Liver (tissue), 7 donors: ENCODE measurements at regions not wholly inside any gene's neighbourhood (a gene's known extent, or its start where the extent isn't known, plus 50 kb on each side); places are given as distances from the start of the nearest gene placed in this dataset.

Experiments
- DNase-seq: peaks from one replicate; pipeline ENCODE4 v3.0.0-alpha.2; 2017; ENCODE audit warnings: low spot score
- H3K27ac ChIP-seq, 2 donors: one replicate each; pipeline ENCODE4 v1.7.0; 2013; ENCODE audit warnings: inconsistent platforms in 2 of 2, low read length in 2 of 2, control low read depth in 1 of 2, low read depth in 1 of 2, mild to moderate bottlenecking in 1 of 2
- H3K27me3 ChIP-seq, 4 donors: one replicate each; pipeline versions ENCODE4 v1.6.1 to v1.7.0; 2013; ENCODE audit warnings: low read length in 3 of 4, inconsistent platforms in 1 of 4, mild to moderate bottlenecking in 1 of 4, moderate library complexity in 1 of 4; ENCODE audit not compliant: control insufficient read depth in 4 of 4, insufficient read depth in 4 of 4
- H3K36me3 ChIP-seq, 4 donors: one replicate each; pipeline versions ENCODE4 v1.6.1 to v1.7.0; 2013; ENCODE audit warnings: low read length in 3 of 4, mild to moderate bottlenecking in 3 of 4, low read depth in 1 of 4, moderate library complexity in 1 of 4; ENCODE audit not compliant: control insufficient read depth in 4 of 4, insufficient read depth in 3 of 4
- H3K4me1 ChIP-seq, 4 donors: one replicate each; pipeline versions ENCODE4 v1.6.1 to v1.7.0; 2013; ENCODE audit warnings: low read length in 3 of 4, mild to moderate bottlenecking in 3 of 4, moderate library complexity in 1 of 4; ENCODE audit not compliant: control insufficient read depth in 4 of 4, insufficient read depth in 4 of 4
- H3K4me3 ChIP-seq, 3 donors: one replicate each; pipeline versions ENCODE4 v1.6.1 to v1.7.0; 2013; ENCODE audit warnings: low read length in 3 of 3, control low read depth in 1 of 3, low read depth in 1 of 3, mild to moderate bottlenecking in 1 of 3
- H3K9ac ChIP-seq, 2 donors: one replicate each; pipeline ENCODE4 v1.7.0; 2013; ENCODE audit warnings: low read length in 2 of 2, mild to moderate bottlenecking in 2 of 2, moderate library complexity in 2 of 2, control low read depth in 1 of 2, low read depth in 1 of 2
- H3K9me3 ChIP-seq, 4 donors: one replicate each; pipeline versions ENCODE4 v1.6.1 to v1.7.0; 2013; ENCODE audit warnings: low read length in 3 of 4; ENCODE audit not compliant: control insufficient read depth in 4 of 4
- FOXA1 ChIP-seq: IDR thresholded peaks from 2 replicates; pipeline ENCODE4 v1.6.1; 2016; ENCODE audit warnings: antibody characterized with exemption
- FOXA2 ChIP-seq: IDR thresholded peaks from 2 replicates; pipeline ENCODE4 v1.6.1; 2016; ENCODE audit warnings: antibody characterized with exemption
- GABPA ChIP-seq, 2 donors: IDR thresholded peaks in 1 of 2; conservative IDR thresholded peaks in 1 of 2; 2 replicates each; pipeline ENCODE4 v1.6.1; 2016; ENCODE audit warnings: antibody characterized with exemption in 2 of 2, mild to moderate bottlenecking in 1 of 2, moderate library complexity in 1 of 2
- HNF4A ChIP-seq, 2 donors: conservative IDR thresholded peaks; 2 replicates each; pipeline ENCODE4 v1.6.1; 2016; ENCODE audit warnings: antibody characterized with exemption in 2 of 2, mild to moderate bottlenecking in 2 of 2
- JUND ChIP-seq, 2 donors: IDR thresholded peaks; 2 replicates each; pipeline ENCODE4 v1.6.1; 2016; ENCODE audit warnings: antibody characterized with exemption in 2 of 2
- MAX ChIP-seq: IDR thresholded peaks from 2 replicates; pipeline ENCODE4 v1.6.1; 2016; ENCODE audit warnings: antibody characterized with exemption
- NR2F2 ChIP-seq: IDR thresholded peaks from 2 replicates; pipeline ENCODE4 v1.6.1; 2016; ENCODE audit warnings: antibody characterized with exemption
- RAD21 ChIP-seq, 2 donors: IDR thresholded peaks; 2 replicates each; pipeline ENCODE4 v1.6.1; 2016; ENCODE audit warnings: antibody characterized with exemption in 2 of 2, mild to moderate bottlenecking in 2 of 2
- RXRA ChIP-seq, 2 donors: IDR thresholded peaks; 2 replicates each; pipeline ENCODE4 v1.6.1; 2017 to 2018; ENCODE audit warnings: antibody characterized with exemption in 2 of 2, mild to moderate bottlenecking in 1 of 2
- SP1 ChIP-seq: IDR thresholded peaks from 2 replicates; pipeline ENCODE4 v1.6.1; 2018; ENCODE audit warnings: antibody characterized with exemption, mild to moderate bottlenecking
- YY1 ChIP-seq: IDR thresholded peaks from 2 replicates; pipeline ENCODE4 v1.6.1; 2016; ENCODE audit warnings: antibody characterized with exemption, mild to moderate bottlenecking
- WGBS: extraction: QIAGEN DNeasy Blood & Tissue Kit; methylation state at CpG from one replicate; pipeline ENCODE4 v1.1.7; 2013; 5-methylcytosine and 5-hydroxymethylcytosine counted together
- TF ChIP-seq, protein P1 (sequence below): IDR thresholded peaks from 2 replicates; pipeline ENCODE4 v1.6.1; 2016; ENCODE audit warnings: antibody characterized with exemption
- TF ChIP-seq, protein P2 (sequence below): IDR thresholded peaks from 2 replicates; pipeline ENCODE4 v1.6.1; 2016; ENCODE audit warnings: antibody characterized with exemption, mild to moderate bottlenecking
- donor health status: healthy.
- donor health status: healthy.
- donor health status: healthy.
- donor health status: healthy.

- H3K4me1 ChIP-seq: no peaks in the 10 kb centered on the region
- no peak for DNase-seq
- H3K9me3 ChIP-seq: no peaks in the 10 kb centered on the region
- no peak for TF ChIP-seq MAX
- TF ChIP-seq YY1: no peak
- no peak for TF ChIP-seq NR2F2
- no peak for TF ChIP-seq RAD21 (IDR thresholded peaks at IDR 0.05)
- TF ChIP-seq JUND (IDR thresholded peaks at IDR 0.05): no peak
- TF ChIP-seq FOXA2: no peak
- TF ChIP-seq GABPA (IDR thresholded peaks at IDR 0.05 in 1 of 2, conservative IDR thresholded peaks at IDR 0.05 in 1 of 2): no peak
- TF ChIP-seq FOXA1: no peak
- no peak for TF ChIP-seq RXRA (IDR thresholded peaks at IDR 0.05)
- no peak for TF ChIP-seq HNF4A (conservative IDR thresholded peaks at IDR 0.05)
- H3K27me3 ChIP-seq: peaks cover 0 to 5% (median 1%) of the 10 kb centered on the region in 4 donors
- H3K36me3 ChIP-seq: no peaks in the 10 kb centered on the region
- WGBS: 72% methylated on average over 1 of the region's 1 CpG
- no peak overlapping the region for H3K4me3 ChIP-seq
- H3K9ac ChIP-seq: no peak overlapping the region
- no peak overlapping the region for H3K27ac ChIP-seq
Measured at GRCh38 chr1:181260994-181261393, 172.5 kb downstream of the IER5 start.

DNA sequence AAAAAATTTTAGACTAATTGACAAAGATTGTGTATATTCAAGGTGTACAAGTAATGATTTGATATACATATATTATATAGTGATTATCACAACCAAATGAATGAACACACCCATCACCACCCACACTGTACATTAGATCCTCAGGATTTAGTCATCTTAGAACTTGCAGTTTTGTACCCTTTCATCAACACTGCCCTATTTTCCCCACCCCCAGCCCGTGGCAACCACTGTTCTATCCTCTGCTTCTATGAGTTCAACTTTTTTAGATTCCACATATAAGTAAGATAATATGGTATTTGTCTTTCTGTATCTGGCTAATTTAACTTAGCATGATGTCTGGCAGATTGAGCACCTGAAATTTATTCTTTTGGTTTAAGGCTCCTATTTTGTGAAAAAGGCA is 173.6 kb downstream of the IER5 start:
- Histone ChIP-seq H3K9ac (no peak overlapping the region), H3K27me3 (peaks cover 0 to 5% (median 1%) of the 10 kb centered on the region in 4 donors), H3K36me3 (no peaks in the 10 kb centered on the region), H3K4me1 (no peaks in the 10 kb centered on the region), H3K9me3 (no peaks in the 10 kb centered on the region), H3K4me3 (no peak overlapping the region), H3K27ac (no peak overlapping the region)
- TF ChIP-seq, protein P1, sequence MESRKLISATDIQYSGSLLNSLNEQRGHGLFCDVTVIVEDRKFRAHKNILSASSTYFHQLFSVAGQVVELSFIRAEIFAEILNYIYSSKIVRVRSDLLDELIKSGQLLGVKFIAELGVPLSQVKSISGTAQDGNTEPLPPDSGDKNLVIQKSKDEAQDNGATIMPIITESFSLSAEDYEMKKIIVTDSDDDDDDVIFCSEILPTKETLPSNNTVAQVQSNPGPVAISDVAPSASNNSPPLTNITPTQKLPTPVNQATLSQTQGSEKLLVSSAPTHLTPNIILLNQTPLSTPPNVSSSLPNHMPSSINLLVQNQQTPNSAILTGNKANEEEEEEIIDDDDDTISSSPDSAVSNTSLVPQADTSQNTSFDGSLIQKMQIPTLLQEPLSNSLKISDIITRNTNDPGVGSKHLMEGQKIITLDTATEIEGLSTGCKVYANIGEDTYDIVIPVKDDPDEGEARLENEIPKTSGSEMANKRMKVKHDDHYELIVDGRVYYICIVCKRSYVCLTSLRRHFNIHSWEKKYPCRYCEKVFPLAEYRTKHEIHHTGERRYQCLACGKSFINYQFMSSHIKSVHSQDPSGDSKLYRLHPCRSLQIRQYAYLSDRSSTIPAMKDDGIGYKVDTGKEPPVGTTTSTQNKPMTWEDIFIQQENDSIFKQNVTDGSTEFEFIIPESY: no peak
- no peak for TF ChIP-seq SP1
- WGBS: 36% methylated on average over 1 of the region's 1 CpG
- DNase-seq: no peak

DNA sequence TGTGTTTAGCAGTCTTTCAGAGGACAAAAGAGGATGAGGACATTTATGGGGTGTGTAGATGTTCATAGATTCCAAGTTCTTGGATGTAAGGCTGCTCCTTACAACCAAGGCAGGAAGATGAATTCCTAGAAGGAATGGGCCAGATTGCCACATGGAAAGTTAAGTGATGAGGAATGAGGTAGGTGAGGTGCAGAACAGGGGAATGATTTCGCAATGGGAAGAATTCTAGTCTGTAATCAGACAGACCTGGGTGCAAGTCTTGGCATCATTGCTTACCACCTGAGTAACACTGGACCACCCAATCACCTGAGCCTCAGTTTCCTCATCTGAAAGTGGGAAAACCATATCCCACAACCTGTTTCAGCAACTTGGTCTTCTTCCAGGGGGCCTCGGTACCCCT is 174.9 kb downstream of the IER5 start:
- Histone ChIP-seq H3K9ac (no peak overlapping the region), H3K4me1 (no peaks in the 10 kb centered on the region), H3K4me3 (no peak overlapping the region), H3K36me3 (no peaks in the 10 kb centered on the region), H3K9me3 (no peaks in the 10 kb centered on the region), H3K27me3 (peaks cover 0 to 5% (median 0%) of the 10 kb centered on the region in 4 donors), H3K27ac (no peak overlapping the region)
- DNase-seq: no peak
- WGBS: 75% methylated on average over 2 of the region's 2 CpGs
- no peak for TF ChIP-seq FOXA1
- TF ChIP-seq, protein P1: no peak
- TF ChIP-seq, protein P2, sequence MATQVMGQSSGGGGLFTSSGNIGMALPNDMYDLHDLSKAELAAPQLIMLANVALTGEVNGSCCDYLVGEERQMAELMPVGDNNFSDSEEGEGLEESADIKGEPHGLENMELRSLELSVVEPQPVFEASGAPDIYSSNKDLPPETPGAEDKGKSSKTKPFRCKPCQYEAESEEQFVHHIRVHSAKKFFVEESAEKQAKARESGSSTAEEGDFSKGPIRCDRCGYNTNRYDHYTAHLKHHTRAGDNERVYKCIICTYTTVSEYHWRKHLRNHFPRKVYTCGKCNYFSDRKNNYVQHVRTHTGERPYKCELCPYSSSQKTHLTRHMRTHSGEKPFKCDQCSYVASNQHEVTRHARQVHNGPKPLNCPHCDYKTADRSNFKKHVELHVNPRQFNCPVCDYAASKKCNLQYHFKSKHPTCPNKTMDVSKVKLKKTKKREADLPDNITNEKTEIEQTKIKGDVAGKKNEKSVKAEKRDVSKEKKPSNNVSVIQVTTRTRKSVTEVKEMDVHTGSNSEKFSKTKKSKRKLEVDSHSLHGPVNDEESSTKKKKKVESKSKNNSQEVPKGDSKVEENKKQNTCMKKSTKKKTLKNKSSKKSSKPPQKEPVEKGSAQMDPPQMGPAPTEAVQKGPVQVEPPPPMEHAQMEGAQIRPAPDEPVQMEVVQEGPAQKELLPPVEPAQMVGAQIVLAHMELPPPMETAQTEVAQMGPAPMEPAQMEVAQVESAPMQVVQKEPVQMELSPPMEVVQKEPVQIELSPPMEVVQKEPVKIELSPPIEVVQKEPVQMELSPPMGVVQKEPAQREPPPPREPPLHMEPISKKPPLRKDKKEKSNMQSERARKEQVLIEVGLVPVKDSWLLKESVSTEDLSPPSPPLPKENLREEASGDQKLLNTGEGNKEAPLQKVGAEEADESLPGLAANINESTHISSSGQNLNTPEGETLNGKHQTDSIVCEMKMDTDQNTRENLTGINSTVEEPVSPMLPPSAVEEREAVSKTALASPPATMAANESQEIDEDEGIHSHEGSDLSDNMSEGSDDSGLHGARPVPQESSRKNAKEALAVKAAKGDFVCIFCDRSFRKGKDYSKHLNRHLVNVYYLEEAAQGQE: no peak
